Stomach (tissue), 4 donors: ENCODE measurements at regions not wholly inside any gene's neighbourhood (a gene's known extent, or its start where the extent isn't known, plus 50 kb on each side); places are given as distances from the start of the nearest gene placed in this dataset.

Experiments
- EP300 ChIP-seq: sonication (generic); formaldehyde crosslinking; IDR thresholded peaks from one replicate; pipeline ENCODE4 v1.6.1; 2017; ENCODE audit warnings: antibody characterized with exemption
- POLR2AphosphoS5 ChIP-seq, 3 donors: sonication (generic); formaldehyde crosslinking; IDR thresholded peaks; one replicate each; pipeline ENCODE4 v1.6.1; 2016; ENCODE audit warnings: antibody characterized with exemption in 3 of 3
- TF ChIP-seq, protein P1 (sequence below), 7 experiments: fragments of 450-650 bp in 4 of 7; fragments of 200-600 bp in 3 of 7; sonication (generic) in 3 of 7; IDR thresholded peaks; one replicate each; pipeline ENCODE4 v1.5.1; 2016 to 2019; ENCODE audit warnings: antibody characterized with exemption in 7 of 7, control low read depth in 2 of 7, mild to moderate bottlenecking in 1 of 7

DNA sequence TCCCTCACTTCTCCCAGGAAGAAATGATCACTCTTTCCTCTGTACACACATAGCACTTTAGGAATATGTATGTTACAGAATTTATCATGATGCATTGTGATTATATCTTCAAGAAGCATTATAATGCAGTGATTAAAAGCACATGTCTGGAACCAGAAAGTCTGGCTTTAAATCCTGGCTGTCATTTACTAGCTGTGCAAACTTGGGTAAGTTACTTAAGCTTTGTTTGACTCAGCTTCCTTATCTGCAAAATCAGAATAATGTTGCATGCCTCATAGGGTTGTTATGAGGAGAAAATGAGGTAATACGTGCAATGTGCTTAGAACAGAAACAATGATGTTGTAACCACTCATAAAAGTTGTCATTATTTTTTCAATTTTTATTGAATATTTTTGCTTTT lies 156.3 kb upstream of the ZKSCAN2 start:
- TF ChIP-seq EP300 = no peak
- TF ChIP-seq POLR2AphosphoS5 (IDR thresholded peaks at IDR 0.05) = no peak
- TF ChIP-seq, protein P1, sequence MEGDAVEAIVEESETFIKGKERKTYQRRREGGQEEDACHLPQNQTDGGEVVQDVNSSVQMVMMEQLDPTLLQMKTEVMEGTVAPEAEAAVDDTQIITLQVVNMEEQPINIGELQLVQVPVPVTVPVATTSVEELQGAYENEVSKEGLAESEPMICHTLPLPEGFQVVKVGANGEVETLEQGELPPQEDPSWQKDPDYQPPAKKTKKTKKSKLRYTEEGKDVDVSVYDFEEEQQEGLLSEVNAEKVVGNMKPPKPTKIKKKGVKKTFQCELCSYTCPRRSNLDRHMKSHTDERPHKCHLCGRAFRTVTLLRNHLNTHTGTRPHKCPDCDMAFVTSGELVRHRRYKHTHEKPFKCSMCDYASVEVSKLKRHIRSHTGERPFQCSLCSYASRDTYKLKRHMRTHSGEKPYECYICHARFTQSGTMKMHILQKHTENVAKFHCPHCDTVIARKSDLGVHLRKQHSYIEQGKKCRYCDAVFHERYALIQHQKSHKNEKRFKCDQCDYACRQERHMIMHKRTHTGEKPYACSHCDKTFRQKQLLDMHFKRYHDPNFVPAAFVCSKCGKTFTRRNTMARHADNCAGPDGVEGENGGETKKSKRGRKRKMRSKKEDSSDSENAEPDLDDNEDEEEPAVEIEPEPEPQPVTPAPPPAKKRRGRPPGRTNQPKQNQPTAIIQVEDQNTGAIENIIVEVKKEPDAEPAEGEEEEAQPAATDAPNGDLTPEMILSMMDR (IDR thresholded peaks at IDR 0.05) = no peak
